ENCODE measurements at regions not wholly inside any gene's neighbourhood (a gene's known extent, or its start where the extent isn't known, plus 50 kb on each side); places are given as distances from the start of the nearest gene placed in this dataset.

DNA sequence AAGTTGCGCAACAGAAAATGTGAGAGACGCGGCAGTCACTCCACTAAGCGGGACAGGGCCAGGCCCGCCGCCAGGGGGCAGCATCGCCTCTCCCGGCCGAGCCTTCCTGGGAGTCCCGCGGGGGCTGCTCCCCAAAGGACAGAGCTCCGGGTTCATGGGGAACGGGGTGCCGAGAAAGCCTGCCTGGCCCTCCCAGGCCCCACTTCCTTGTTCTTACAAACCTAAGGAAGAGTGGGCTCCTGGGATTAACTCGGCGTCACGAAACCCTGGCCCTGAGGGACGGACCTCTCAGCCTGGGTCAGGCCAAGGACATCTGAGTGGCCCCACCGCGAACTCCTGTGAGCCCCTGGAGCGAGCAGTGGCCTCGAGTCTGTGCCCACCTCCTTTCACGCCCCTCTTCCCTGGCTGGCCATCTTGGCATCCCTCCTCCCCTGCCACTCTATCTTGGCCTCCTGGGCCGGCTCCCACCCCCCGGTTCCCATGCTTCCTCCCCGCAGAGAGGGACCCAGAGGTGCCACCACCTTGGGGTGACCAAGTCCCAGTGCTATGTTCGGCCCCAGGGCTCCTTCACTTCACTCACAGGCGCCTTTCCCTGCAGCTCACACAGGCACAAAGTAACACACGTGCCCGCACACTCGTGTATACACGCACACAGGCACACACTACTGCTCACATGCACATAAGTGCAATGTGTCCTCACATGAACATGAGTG lies 99.9 kb upstream of the FGF3 start:
- DNase-seq = peak; percentile 83 to 85

GRCh38 chr11:69919659-69920344 lies 100.6 kb upstream of the FGF3 start:
- no peak for DNase-seq

DNA sequence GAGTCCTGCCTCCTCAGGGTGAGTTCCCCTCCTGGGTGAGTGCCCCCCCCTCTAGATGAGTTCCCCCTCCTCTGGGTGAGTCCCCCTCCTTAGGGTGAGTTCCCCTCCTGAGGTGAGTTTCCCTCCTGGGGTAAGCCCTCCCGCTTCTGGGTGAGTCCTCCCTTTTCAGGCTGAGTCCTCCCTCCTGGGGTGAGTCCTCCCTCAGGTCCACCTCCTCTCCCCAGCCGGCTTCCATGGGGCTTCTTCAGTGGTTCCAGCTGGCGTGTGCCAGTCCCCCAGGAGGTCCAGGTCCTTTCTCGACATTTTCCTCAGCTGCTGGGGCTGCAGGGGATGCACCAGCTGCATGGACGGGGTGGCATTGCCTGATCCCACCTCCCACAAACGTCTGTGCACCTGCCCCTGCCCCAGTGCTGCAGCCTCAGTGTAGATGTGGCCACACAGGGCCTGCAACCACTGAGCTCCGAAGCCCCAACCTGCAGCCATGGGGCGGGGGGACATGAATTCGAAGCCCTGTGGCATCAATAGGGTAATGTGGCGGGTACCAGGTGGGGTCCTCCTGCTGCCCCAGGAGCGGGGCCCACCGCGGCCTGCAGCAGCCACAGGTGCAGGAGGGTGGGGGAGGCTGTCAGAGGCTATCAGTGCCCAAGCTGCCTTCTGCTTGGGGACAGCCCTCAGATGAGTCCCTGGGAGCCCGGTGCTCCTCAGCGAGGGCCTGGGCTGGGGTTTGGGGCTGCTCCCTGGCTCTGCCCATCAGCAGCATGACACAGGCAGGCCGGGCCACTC lies 101.3 kb upstream of the FGF3 start:
- DNase-seq = no peak

DNA sequence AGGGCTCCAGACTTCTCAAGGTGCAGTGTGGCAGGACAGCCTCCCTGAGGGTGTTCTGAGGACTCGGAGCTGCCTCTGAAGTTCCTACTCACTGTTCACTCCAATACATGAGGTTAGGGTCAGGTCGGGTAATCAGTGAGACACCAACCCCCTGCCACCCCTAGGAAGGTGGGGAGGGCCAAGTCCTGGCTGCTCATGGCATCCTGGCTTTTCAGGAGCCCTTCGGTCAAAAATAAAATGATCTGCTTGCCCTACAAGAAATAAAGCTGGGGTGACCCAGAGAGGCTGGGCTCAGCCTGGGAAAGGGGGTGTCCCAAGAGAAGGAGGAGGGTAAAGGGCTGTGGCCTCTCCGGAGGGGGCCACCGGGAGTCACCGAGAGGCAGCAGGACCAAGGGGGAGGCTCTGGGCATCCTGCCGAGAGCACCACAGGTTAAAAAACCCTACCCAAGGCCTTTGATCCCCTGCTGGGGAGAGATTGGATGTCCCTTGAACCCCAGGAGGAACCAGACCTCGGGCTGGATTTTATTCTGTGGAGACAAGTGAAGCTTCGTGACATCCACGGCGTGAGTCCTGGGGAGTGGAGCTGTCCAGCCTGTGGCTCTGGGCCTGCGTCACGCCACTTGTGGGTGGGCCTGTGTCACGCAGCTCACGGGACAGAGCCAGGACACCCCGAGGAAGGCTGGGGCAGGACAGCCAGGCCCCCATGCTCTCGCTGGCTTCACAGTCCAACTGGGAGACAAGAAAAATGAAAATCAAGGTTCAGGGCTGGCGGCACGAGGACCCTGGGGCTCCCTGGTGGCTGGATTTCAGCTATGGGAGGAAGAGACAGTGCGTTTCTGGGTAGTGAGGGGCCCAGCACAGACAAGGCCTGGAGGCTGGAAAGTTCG lies 102.2 kb upstream of the FGF3 start:
- DNase-seq = no peak

GRCh38 chr11:69922015-69922595 lies 102.9 kb upstream of the FGF3 start:
- DNase-seq = no peak

DNA sequence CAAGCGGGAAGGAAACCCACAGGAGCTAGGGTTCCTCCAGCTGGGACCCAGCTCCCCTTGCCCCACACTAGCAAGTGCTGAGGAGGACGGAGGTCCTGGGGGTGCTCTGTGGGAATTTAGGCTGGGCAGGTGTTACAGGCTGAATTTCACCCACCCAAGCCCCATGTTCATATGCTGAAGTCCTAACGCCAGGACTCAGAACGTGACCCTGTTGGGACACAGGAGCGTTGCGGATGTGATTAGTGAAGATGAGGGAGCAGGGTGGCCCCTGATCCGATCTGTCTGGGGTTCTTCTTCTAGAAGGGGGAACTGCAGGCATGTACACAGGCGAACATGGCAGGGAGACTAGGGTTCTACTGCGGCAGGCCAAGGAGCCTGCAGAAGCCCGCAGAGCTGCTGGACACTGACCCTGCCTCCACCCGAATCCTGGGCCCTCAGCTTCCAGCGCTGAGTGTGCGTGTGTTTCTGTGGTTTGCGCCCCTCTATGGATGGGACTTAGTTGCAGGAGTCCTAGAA lies 103.4 kb upstream of the FGF3 start:
- no peak for DNase-seq

- no peak for DNase-seq
Observed at GRCh38 chr11:69923196-69923595, 104.0 kb upstream of the FGF3 start.

- no peak for DNase-seq
Observed at GRCh38 chr11:69923641-69924307, 104.6 kb upstream of the FGF3 start.

DNA sequence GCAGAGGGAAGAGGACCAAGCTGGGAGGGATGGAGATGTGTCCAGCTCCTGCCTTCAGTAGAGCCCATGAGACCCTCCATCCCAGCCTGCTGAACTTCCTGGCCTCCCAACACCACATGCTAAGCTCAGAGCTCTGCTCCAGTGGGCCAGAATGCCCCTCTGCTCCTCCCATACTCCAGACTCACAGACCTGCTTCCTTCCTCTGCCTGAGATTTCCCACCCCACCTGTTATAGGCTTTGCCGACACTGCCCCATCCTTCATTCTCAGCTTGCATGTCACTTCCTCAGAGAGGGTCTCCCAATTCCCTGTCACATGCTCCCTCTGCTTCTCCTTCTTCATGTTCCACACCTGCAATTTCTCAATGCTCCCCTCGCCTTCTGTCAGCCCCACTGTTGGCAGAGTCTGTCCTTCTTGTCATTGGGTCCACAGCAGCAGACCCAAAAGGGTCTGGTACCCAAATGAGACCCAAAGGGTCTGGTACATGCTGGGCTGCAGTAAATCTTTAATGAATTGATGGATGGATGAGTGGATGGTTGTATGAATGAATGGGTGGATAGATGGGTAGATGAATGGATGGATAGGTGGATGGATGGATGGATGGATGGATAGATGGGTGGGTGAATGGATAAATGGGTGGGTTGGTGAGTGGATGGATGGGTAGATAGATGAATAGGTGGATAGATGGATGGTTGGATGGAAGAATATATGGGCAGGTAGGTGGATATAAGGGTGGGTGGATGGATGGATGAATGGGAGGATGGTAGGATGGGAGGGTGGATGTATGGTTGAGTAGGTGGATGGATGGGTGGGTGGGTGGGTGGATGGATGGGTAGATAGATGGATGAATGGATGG lies 105.3 kb upstream of the FGF3 start:
- DNase-seq = no peak

- no peak for DNase-seq
Observed at GRCh38 chr11:69925366-69926196, 106.4 kb upstream of the FGF3 start.

- DNase-seq = no peak
Observed at GRCh38 chr11:69926376-69927050, 107.3 kb upstream of the FGF3 start.

- no peak for DNase-seq
Observed at GRCh38 chr11:69928121-69928520, 108.9 kb upstream of the FGF3 start.

DNA sequence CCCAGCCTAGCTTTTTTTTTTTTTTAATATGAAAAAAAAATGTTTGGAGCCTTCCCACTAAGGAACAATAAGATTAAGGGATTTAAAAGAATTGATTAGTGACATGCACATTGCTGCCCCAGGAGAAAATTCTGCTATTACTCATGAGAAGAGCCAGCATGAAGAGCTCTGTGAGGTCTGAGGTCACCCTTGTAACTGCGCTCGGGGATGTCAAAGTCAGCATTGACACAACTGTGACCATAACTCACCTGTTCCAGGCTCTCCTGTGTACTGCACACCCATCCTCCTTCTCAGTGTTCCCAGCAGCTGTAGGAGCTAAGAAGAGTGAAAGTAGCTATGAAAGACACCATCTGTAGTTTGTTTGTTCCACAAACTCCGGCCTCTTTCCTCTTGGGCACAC lies 109.8 kb upstream of the FGF3 start:
- DNase-seq = no peak

DNA sequence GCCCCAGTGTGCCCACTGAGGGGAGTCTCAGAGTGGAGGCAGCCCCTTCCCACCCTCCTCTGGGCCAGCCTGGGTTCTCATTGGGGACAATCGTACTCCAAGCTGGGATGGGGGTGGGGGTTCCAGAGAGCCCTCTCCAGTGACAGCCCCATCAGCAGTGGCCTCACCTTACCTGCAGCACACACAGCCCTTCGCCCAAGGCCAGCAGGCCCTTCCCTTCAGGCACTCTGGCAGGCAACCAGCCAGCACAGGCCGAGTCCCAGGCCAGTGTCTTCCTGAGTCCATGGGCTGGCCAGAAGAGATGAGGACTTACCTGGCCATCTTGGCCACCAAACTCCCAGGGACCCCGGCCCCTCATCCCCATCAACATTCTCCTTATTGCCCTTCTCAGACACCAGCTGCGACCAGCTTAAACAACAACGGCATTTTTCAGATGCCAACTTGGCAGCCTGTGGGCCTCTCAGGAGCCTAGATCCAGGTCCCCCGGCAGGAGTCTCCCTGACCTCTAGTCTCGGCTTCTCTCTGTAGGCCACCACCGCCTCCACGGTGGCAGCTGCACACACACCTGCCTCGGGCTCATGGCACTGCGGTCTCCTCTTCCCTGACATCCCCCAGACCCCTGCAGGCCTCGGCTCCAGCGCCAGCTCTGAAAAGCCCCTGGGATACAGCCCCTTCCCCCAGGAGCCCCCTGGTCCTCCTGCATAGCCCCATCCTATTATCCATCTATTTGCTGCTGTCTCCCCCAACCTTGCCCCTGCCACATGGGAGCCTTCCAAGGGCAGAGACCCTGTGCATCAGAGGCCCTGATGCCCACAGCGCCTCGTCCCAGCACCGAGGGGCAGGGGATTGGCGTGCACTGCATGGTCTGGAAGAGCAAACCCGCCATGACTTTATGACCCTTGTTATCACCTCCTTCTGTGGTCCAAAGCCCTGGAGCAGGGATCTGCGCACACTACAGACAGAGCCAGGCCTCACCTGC lies 111.2 kb upstream of the FGF3 start:
- DNase-seq = no peak

- no peak for DNase-seq
Observed at GRCh38 chr11:69931060-69931910, 112.1 kb upstream of the FGF3 start.

- no peak for DNase-seq
Observed at GRCh38 chr11:69931994-69932910, 113.0 kb upstream of the FGF3 start.
